HEK293 (cell line): ENCODE measurements at regions not wholly inside any gene's neighbourhood (a gene's known extent, or its start where the extent isn't known, plus 50 kb on each side); places are given as distances from the start of the nearest gene placed in this dataset.

Experiments used
- CTCF ChIA-PET: fragments of 350-600 bp; formaldehyde crosslinking; extraction: SDS; loops from one replicate; lab custom pipeline; 2021; ENCODE audit warnings: antibody characterized with exemption; lab: Yijun Ruan, JAX
- POLR2A ChIA-PET: fragments of 300-600 bp; formaldehyde crosslinking; extraction: SDS; loops from one replicate; lab custom pipeline; 2020; ENCODE audit warnings: antibody characterized with exemption, inconsistent platforms; lab: Yijun Ruan, JAX
- H3K27ac ChIP-seq: fragments of 200-500 bp; sonication (Bioruptor generic); 2 replicates; pipeline ENCODE4 v1.5.1; 2014; ENCODE audit warnings: low read depth, low read length, control low read depth, inconsistent platforms; ENCODE audit errors: extremely low read depth
- H3K36me3 ChIP-seq, 2 experiments: fragments of 200-500 bp in 1 of 2; sonication (Bioruptor generic) in 1 of 2; 1 replicate in 1 of 2; 2 replicates in 1 of 2; pipeline ENCODE4 v1.5.1; 2014 to 2017; ENCODE audit warnings: inconsistent platforms in 2 of 2, low read length in 2 of 2; ENCODE audit not compliant: control insufficient read depth in 2 of 2, insufficient read depth in 1 of 2
- H3K4me1 ChIP-seq: fragments of 200-500 bp; sonication (Bioruptor generic); 2 replicates; pipeline ENCODE4 v1.5.1; 2014; ENCODE audit warnings: mild to moderate bottlenecking, low read length, inconsistent platforms; ENCODE audit not compliant: control insufficient read depth, insufficient read depth
- H3K4me3 ChIP-seq: 2 replicates; pipeline ENCODE4 v1.5.1; 2011; ENCODE audit warnings: low read depth, mild to moderate bottlenecking, control low read depth, low read length, moderate library complexity
- H3K9me3 ChIP-seq: fragments of 200-500 bp; sonication (Bioruptor generic); 2 replicates; pipeline ENCODE4 v1.5.1; 2014; ENCODE audit warnings: low read depth, low read length, inconsistent platforms; ENCODE audit not compliant: control insufficient read depth, insufficient read depth
- ATF2 ChIP-seq: fragments of 450-650 bp; formaldehyde crosslinking; IDR thresholded peaks from 2 replicates; pipeline ENCODE4 v1.5.1; 2016; ENCODE audit warnings: missing biosample characterization, missing genetic modification characterization, low read depth
- HOXA7 ChIP-seq: sonication (generic); formaldehyde crosslinking; IDR thresholded peaks from 2 replicates; pipeline ENCODE4 v1.8.1; 2022; ENCODE audit warnings: missing genetic modification reagents, borderline replicate concordance
- HOXC10 ChIP-seq: sonication (generic); formaldehyde crosslinking; IDR thresholded peaks from 2 replicates; pipeline ENCODE4 v1.8.1; 2023; ENCODE audit warnings: mild to moderate bottlenecking, missing genetic modification reagents
- KLF1 ChIP-seq: fragments of 450-650 bp; formaldehyde crosslinking; IDR thresholded peaks from 2 replicates; pipeline ENCODE4 v1.5.1; 2016; ENCODE audit warnings: missing biosample characterization, missing genetic modification characterization
- KLF10 ChIP-seq: fragments of 450-650 bp; IDR thresholded peaks from 2 replicates; pipeline ENCODE4 v1.5.1; 2018; ENCODE audit warnings: missing biosample characterization, mild to moderate bottlenecking, missing genetic modification characterization
- PRDM2 ChIP-seq: fragments of 450-650 bp; formaldehyde crosslinking; IDR thresholded peaks from 2 replicates; pipeline ENCODE4 v1.5.1; 2016; ENCODE audit warnings: missing biosample characterization, missing genetic modification characterization, borderline replicate concordance
- SP2 ChIP-seq: fragments of 450-650 bp; formaldehyde crosslinking; IDR thresholded peaks from 2 replicates; pipeline ENCODE4 v1.5.1; 2016; ENCODE audit warnings: missing biosample characterization, missing genetic modification characterization
- SP3 ChIP-seq: fragments of 450-650 bp; formaldehyde crosslinking; IDR thresholded peaks from 2 replicates; pipeline ENCODE4 v1.5.1; 2016; ENCODE audit warnings: missing biosample characterization, missing genetic modification characterization
- WT1 ChIP-seq: fragments of 450-650 bp; formaldehyde crosslinking; IDR thresholded peaks from 2 replicates; pipeline ENCODE4 v1.5.1; 2016; ENCODE audit warnings: missing biosample characterization, missing genetic modification characterization
- YY2 ChIP-seq: fragments of 450-650 bp; formaldehyde crosslinking; IDR thresholded peaks from 2 replicates; pipeline ENCODE4 v1.5.1; 2016; ENCODE audit warnings: missing biosample characterization, missing genetic modification characterization
- ZFP3 ChIP-seq: fragments of 450-650 bp; formaldehyde crosslinking; IDR thresholded peaks from 2 replicates; pipeline ENCODE4 v1.5.1; 2016; ENCODE audit warnings: low read depth, missing biosample characterization, missing genetic modification characterization
- ZFP41 ChIP-seq: fragments of 450-650 bp; formaldehyde crosslinking; IDR thresholded peaks from 2 replicates; pipeline ENCODE4 v1.5.1; 2016; ENCODE audit warnings: missing biosample characterization, missing genetic modification characterization, borderline replicate concordance
- ZNF155 ChIP-seq: fragments of 450-650 bp; formaldehyde crosslinking; IDR thresholded peaks from 2 replicates; pipeline ENCODE4 v1.5.1; 2016; ENCODE audit warnings: missing biosample characterization, missing genetic modification characterization
- ZNF174 ChIP-seq: fragments of 450-650 bp; formaldehyde crosslinking; IDR thresholded peaks from 2 replicates; pipeline ENCODE4 v1.5.0; 2017; ENCODE audit warnings: missing biosample characterization, mild to moderate bottlenecking, missing genetic modification characterization
- ZNF221 ChIP-seq: fragments of 450-650 bp; formaldehyde crosslinking; IDR thresholded peaks from 2 replicates; pipeline ENCODE4 v1.5.1; 2017; ENCODE audit warnings: missing biosample characterization, missing genetic modification characterization, borderline replicate concordance
- ZNF223 ChIP-seq: fragments of 450-650 bp; formaldehyde crosslinking; IDR thresholded peaks from 2 replicates; pipeline ENCODE4 v1.5.1; 2016; ENCODE audit warnings: missing biosample characterization, missing genetic modification characterization
- ZNF404 ChIP-seq: fragments of 450-650 bp; formaldehyde crosslinking; IDR thresholded peaks from 2 replicates; pipeline ENCODE4 v1.5.1; 2017; ENCODE audit warnings: missing biosample characterization, missing genetic modification characterization
- ZNF423 ChIP-seq: fragments of 450-650 bp; formaldehyde crosslinking; IDR thresholded peaks from 2 replicates; pipeline ENCODE4 v1.5.1; 2016; ENCODE audit warnings: missing biosample characterization, missing genetic modification characterization
- ZNF433 ChIP-seq: fragments of 450-650 bp; formaldehyde crosslinking; IDR thresholded peaks from 2 replicates; pipeline ENCODE4 v1.5.1; 2016; ENCODE audit warnings: missing biosample characterization, missing genetic modification characterization, low read depth
- ZNF48 ChIP-seq: fragments of 450-650 bp; formaldehyde crosslinking; IDR thresholded peaks from 2 replicates; pipeline ENCODE4 v1.5.1; 2016; ENCODE audit warnings: missing biosample characterization, missing genetic modification characterization
- ZNF561 ChIP-seq: fragments of 450-650 bp; IDR thresholded peaks from 2 replicates; pipeline ENCODE4 v1.5.1; 2018; ENCODE audit warnings: missing biosample characterization, missing genetic modification characterization, borderline replicate concordance
- ZNF596 ChIP-seq: fragments of 450-650 bp; IDR thresholded peaks from 2 replicates; pipeline ENCODE4 v1.5.0; 2018; ENCODE audit warnings: missing biosample characterization, mild to moderate bottlenecking, missing genetic modification characterization, moderate library complexity
- ZNF600 ChIP-seq: fragments of 450-650 bp; formaldehyde crosslinking; IDR thresholded peaks from 2 replicates; pipeline ENCODE4 v1.5.1; 2016; ENCODE audit warnings: missing biosample characterization, missing genetic modification characterization
- ZNF639 ChIP-seq: fragments of 450-650 bp; formaldehyde crosslinking; IDR thresholded peaks from 2 replicates; pipeline ENCODE4 v1.5.1; 2016; ENCODE audit warnings: missing biosample characterization, missing genetic modification characterization
- ZNF701 ChIP-seq: fragments of 450-650 bp; formaldehyde crosslinking; IDR thresholded peaks from 2 replicates; pipeline ENCODE4 v1.5.1; 2016; ENCODE audit warnings: missing biosample characterization, missing genetic modification characterization
- ZNF704 ChIP-seq: fragments of 450-650 bp; formaldehyde crosslinking; IDR thresholded peaks from 2 replicates; pipeline ENCODE4 v1.5.1; 2016; ENCODE audit warnings: missing biosample characterization, missing genetic modification characterization

- Histone ChIP-seq H3K9me3 (no peaks in the 10 kb centered on the region), H3K27ac (no peak overlapping the region), H3K4me1 (no peaks in the 10 kb centered on the region), H3K36me3 (no peaks in the 10 kb centered on the region), H3K4me3 (no peak overlapping the region)
- CTCF ChIA-PET, result no interaction called here
- TF ChIP-seq ATF2 (tag by site-specific recombination) (no peak), ZNF639 (no peak), KLF10 (no peak), ZNF600 (tag by site-specific recombination) (no peak), ZNF561 (tag by site-specific recombination) (no peak), ZNF433 (tag by site-specific recombination) (no peak), HOXA7 (CRISPR knock-in tag) (no peak), ZNF423 (tag by site-specific recombination) (no peak), KLF1 (tag by site-specific recombination) (no peak), ZNF701 (tag by site-specific recombination) (no peak), ZNF174 (tag by site-specific recombination) (no peak), ZNF404 (tag by site-specific recombination) (no peak), ZNF155 (no peak), ZFP3 (tag by site-specific recombination) (no peak)
- POLR2A ChIA-PET, result no interaction called here
Measured at GRCh38 chr2:142308744-142309143, 177.9 kb upstream of the LRP1B start.

GRCh38 chr2:142307616-142308115 is 176.8 kb upstream of the LRP1B start:
- Histone ChIP-seq H3K4me3 (no peak overlapping the region), H3K4me1 (no peaks in the 10 kb centered on the region), H3K36me3 (no peaks in the 10 kb centered on the region), H3K9me3 (no peaks in the 10 kb centered on the region), H3K27ac (no peak overlapping the region)
- CTCF ChIA-PET, result no interaction called here
- POLR2A ChIA-PET, result no interaction called here
- TF ChIP-seq YY2 (tag by site-specific recombination) (no peak), SP3 (no peak), KLF1 (tag by site-specific recombination) (no peak), PRDM2 (no peak), WT1 (tag by site-specific recombination) (no peak), SP2 (tag by site-specific recombination) (no peak), ZNF704 (tag by site-specific recombination) (no peak), ZNF596 (tag by site-specific recombination) (no peak), ZNF223 (no peak), HOXC10 (CRISPR knock-in tag) (no peak), ZNF221 (tag by site-specific recombination) (no peak), ZFP41 (no peak), ZNF48 (no peak)
